GM19035 (cell line): ENCODE measurements at regions not wholly inside any gene's neighbourhood (a gene's known extent, or its start where the extent isn't known, plus 50 kb on each side); places are given as distances from the start of the nearest gene placed in this dataset.
"Not testable (repeated sequence)": the region's sequence is repeated elsewhere in the genome, so short reads cannot be mapped to it uniquely, and the experiment has no call there.

Source experiments
- ATAC-seq: cut with Tn5 transposase; IDR thresholded peaks from one replicate; pipeline ENCODE4 v1.9.1; 2021; ENCODE audit not compliant: unreplicated experiment

DNA sequence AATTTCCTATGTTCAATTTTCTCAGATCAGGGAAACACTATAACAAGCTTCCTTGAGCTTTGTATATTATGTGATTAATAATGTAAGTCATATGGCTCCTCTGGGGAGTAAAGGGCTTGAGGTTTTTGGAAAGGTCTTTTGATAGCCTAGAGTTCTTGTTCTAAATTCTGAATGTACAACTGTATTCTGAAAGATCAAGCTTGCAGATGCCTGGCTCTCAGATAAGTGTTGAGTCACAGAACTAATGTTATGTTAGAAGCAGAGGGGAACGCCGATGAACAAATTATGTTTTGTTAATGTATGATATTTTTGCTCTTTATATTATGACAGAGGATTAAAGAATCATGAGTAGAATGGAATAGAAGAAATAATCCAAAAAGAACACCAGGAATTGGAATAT is 170.1 kb downstream of the RPRM start:
- no peak for ATAC-seq

DNA sequence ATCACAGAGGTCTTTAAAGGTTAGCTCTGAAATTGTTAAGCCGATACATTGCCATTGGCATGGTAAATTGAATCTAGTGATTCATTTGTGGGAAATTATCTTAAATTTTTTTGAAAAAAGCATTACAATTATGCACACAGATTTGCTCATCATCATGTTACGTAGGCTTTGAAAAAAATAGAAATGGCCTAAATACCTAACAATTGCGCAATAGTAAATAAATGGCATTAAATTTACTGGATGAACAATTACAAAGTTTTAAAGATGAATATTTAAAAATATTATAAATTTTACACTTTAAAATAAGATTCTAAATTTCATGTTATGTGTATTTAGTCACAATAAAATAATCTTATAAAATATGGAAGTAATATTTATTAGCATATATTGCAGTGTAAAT is 171.3 kb downstream of the RPRM start:
- no peak for ATAC-seq

GRCh38 chr2:153299809-153300208 is 178.8 kb downstream of the RPRM start:
- ATAC-seq: no peak

DNA sequence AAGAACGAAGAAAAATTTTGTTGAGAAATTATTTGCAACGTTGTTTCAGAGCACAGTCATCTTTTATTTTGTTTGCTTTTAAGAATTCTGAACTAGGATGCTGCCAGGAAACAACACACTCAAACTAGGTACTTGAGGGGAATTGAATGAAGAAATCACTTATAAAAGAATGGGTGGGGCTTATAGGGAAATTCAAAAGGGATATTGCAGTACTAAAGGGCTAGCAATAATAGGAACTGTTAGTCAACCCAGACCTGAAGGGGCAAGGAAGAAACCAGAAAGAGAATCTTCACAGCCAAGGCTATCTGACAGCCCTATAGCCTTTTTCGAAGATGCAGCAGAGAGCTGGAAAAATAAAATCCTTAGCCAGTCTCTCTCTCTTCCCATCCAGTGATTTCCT is 179.3 kb downstream of the RPRM start:
- ATAC-seq: no peak

- no peak for ATAC-seq
These were observed 184.3 kb downstream of the RPRM start for GRCh38 chr2:153294199-153294786.

- no peak for ATAC-seq
These were observed 186.8 kb downstream of the RPRM start for GRCh38 chr2:153291718-153292117.

- ATAC-seq: no peak
These were observed 191.3 kb downstream of the RPRM start for GRCh38 chr2:153287109-153287801.

GRCh38 chr2:153268941-153269461 is 209.6 kb downstream of the RPRM start:
- no peak for ATAC-seq

DNA sequence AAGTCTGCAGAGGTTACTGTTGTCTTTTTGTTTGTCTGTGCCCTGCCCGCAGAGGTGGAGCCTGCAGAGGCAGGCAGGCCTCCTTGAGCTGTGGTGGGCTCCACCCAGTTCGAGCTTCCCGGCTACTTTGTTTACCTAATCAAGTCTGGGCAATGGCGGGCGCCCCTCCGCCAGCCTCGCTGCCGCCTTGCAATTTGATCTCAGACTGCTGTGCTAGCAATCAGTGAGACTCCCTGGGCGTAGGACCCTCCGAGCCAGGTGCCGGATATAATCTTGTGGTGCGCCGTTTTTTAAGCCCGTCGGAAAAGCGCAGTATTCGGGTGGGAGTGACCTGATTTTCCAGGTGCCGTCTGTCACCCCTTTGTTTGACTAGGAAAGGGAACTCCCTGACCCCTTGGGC is 221.7 kb downstream of the RPRM start:
- ATAC-seq: not testable (repeated sequence)

GRCh38 chr2:153246636-153247035 is 231.9 kb downstream of the RPRM start:
- ATAC-seq: not testable (repeated sequence)

GRCh38 chr2:153235516-153235915 is 243.0 kb downstream of the RPRM start:
- peak; percentile 83 for ATAC-seq

DNA sequence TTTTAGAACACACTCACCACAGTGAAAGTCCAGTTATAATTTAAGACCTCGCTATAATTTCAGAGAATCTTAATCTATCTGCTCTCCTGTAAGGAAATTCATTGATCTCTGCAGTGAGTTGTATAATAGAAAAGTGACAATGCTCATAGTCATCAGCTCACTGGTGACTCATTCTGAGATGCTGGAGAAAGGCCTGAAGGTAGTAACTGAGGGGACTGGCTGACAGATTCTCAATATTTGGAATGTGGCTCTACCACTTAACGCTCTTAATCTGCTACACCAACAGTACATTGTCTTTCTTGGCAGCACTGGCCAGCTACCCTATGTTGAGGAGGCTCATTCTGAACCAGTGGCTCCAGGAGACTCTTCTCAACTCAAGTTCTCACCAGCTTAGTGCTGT is 246.1 kb downstream of the RPRM start:
- no peak for ATAC-seq

DNA sequence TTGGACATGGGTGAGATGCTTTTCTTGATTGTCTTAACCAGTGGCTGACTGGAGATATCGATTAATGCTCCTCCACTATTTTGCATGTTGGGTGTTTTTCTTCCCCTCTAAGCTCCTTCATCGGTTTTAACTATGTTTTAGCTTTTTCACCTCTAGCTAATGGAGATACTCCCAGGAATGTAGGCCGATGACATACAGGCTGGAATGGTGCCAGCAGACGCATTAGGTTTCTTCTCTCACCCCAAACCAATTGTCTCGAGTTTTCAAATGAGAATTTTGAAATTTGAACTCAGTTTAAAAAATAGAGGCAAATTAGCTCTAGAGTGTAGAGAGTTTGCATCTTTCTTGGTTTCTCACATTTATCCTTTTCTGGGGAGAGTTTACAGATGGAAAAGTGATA is 247.6 kb downstream of the RPRM start:
- ATAC-seq: no peak

GRCh38 chr2:153228904-153229303 is 249.7 kb downstream of the RPRM start:
- no peak for ATAC-seq

DNA sequence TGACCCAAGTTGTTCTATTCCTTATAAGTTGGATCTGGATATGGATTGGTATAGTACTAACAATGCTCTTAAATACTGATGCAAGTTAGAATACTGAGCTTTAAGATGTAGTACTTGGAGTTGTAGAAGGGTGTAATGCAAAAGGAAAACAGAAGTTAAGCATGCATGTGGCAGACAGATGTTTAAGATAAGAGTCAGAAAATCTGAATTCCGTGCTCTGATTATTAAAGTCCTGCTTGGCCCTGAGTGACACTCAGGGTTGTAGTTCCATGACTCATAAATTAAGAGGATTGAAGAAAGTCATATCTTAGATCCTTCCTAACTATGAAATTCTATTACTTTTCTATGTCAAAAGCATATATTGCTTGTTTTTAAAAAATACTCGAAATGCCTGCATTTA is 250.6 kb downstream of the RPRM start:
- ATAC-seq: no peak

- ATAC-seq: no peak
These were observed 256.1 kb downstream of the RPRM start for GRCh38 chr2:153222231-153223165.

GRCh38 chr2:153221506-153221905 is 257.1 kb downstream of the RPRM start:
- no peak for ATAC-seq

- no peak for ATAC-seq
These were observed 257.5 kb downstream of the RPRM start for GRCh38 chr2:153221087-153221486.

DNA sequence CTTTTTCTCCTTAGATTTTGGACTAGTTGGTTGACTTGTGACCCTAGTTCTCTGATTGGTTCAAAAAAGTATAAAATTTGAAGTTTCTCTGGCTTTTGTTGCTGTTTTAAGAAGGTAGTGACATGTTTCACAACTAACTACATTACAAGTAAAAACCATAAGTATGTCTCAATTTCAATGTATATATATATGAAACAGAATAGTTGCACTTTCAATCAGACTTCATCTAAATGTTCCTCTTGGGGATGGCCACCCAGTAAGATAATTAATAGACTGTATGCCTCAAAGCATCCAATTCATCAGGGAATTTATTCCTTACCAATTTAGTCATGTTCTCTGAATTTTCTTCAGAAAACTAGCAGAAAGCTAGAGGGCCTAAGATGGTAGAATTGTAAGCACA is 259.7 kb downstream of the RPRM start:
- ATAC-seq: no peak

DNA sequence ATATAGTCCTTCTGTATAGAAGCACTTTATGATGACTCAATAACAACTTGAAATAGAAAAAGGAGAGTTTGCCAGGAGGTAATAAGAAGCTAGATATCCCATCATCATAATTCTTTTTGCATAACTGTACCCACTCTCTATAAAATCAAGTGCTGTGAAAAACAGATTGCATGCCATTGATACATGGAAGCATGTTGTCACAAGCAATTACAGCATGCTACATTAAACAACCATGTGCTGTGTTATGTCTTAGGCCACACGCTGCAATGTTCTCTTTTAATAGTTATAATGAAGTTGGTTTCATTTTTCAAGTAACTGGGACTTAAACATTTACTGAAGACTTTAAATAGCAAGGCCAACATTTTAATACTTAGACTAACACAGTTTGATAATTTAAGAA is 264.2 kb downstream of the RPRM start:
- ATAC-seq: no peak

GRCh38 chr2:153213022-153213421 is 265.5 kb downstream of the RPRM start:
- no peak for ATAC-seq
